Parathyroid adenoma (tissue), 2 donors: ENCODE measurements at regions not wholly inside any gene's neighbourhood (a gene's known extent, or its start where the extent isn't known, plus 50 kb on each side); places are given as distances from the start of the nearest gene placed in this dataset.

ENCODE experiments used
- H2AFZ ChIP-seq: fragments of 300-600 bp; sonication (generic); one replicate; pipeline ENCODE4 v1.7.0; 2017; ENCODE audit warnings: antibody characterized with exemption, mild to moderate bottlenecking
- H3K27ac ChIP-seq: fragments of 300-600 bp; sonication (generic); one replicate; pipeline ENCODE4 v1.7.0; 2017
- H3K27me3 ChIP-seq: fragments of 300-600 bp; sonication (generic); one replicate; pipeline ENCODE4 v1.7.0; 2017; ENCODE audit warnings: low read length; ENCODE audit not compliant: control insufficient read depth, insufficient read depth
- H3K36me3 ChIP-seq: fragments of 300-600 bp; sonication (generic); one replicate; pipeline ENCODE4 v1.7.0; 2017; ENCODE audit warnings: low read length; ENCODE audit not compliant: control insufficient read depth, insufficient read depth
- H3K4me1 ChIP-seq: fragments of 300-600 bp; sonication (generic); one replicate; pipeline ENCODE4 v1.7.0; 2017; ENCODE audit warnings: control low read depth
- H3K4me2 ChIP-seq: fragments of 300-600 bp; sonication (generic); one replicate; pipeline ENCODE4 v1.7.0; 2017; ENCODE audit warnings: low read length
- H3K4me3 ChIP-seq: fragments of 300-600 bp; sonication (generic); one replicate; pipeline ENCODE4 v1.7.0; 2017; ENCODE audit warnings: low read depth, low read length
- H3K79me2 ChIP-seq: fragments of 300-600 bp; sonication (generic); one replicate; pipeline ENCODE4 v1.7.0; 2017; ENCODE audit warnings: control low read depth
- H3K9ac ChIP-seq: fragments of 300-600 bp; sonication (generic); one replicate; pipeline ENCODE4 v1.7.0; 2017; ENCODE audit warnings: mild to moderate bottlenecking
- H3K9me3 ChIP-seq: fragments of 300-600 bp; sonication (generic); one replicate; pipeline ENCODE4 v1.7.0; 2017; ENCODE audit warnings: low read length; ENCODE audit not compliant: control insufficient read depth
- CTCF ChIP-seq: fragments of 300-600 bp; sonication (generic); IDR thresholded peaks from one replicate; pipeline ENCODE4 v1.7.0; 2017; ENCODE audit warnings: antibody characterized with exemption, mild to moderate bottlenecking
- donor health status: primary hyperparathyroidism.

GRCh38 chr2:219769090-219769910 lies 141.9 kb downstream of the SLC4A3 start:
- H3K36me3 ChIP-seq = no peaks in the 10 kb centered on the region
- H3K4me3 ChIP-seq = no peak overlapping the region
- no peaks in the 10 kb centered on the region for H3K4me1 ChIP-seq
- H3K27ac ChIP-seq = no peak overlapping the region
- no peak overlapping the region for H2AFZ ChIP-seq
- H3K4me2 ChIP-seq = no peak overlapping the region
- H3K79me2 ChIP-seq = no peaks in the 10 kb centered on the region
- TF ChIP-seq CTCF = no peak
- no peaks in the 10 kb centered on the region for H3K9me3 ChIP-seq
- H3K9ac ChIP-seq = no peak overlapping the region
- no peaks in the 10 kb centered on the region for H3K27me3 ChIP-seq

- no peaks in the 10 kb centered on the region for H3K79me2 ChIP-seq
- no peaks in the 10 kb centered on the region for H3K36me3 ChIP-seq
- H3K27me3 ChIP-seq = no peaks in the 10 kb centered on the region
- H3K9ac ChIP-seq = no peak overlapping the region
- H3K4me2 ChIP-seq = no peak overlapping the region
- no peak for TF ChIP-seq CTCF
- H3K27ac ChIP-seq = no peak overlapping the region
- no peaks in the 10 kb centered on the region for H3K9me3 ChIP-seq
- H3K4me1 ChIP-seq = no peaks in the 10 kb centered on the region
- H2AFZ ChIP-seq = no peak overlapping the region
- H3K4me3 ChIP-seq = no peak overlapping the region
Observed at GRCh38 chr2:219772103-219772635, 144.7 kb downstream of the SLC4A3 start.

GRCh38 chr2:219772697-219773096 lies 145.3 kb downstream of the SLC4A3 start:
- TF ChIP-seq CTCF = no peak
- no peaks in the 10 kb centered on the region for H3K4me1 ChIP-seq
- H3K79me2 ChIP-seq = no peaks in the 10 kb centered on the region

GRCh38 chr2:219775506-219775905 lies 148.1 kb downstream of the SLC4A3 start:
- no peaks in the 10 kb centered on the region for H3K27me3 ChIP-seq
- TF ChIP-seq CTCF = no peak
- H3K36me3 ChIP-seq = no peaks in the 10 kb centered on the region
- H3K79me2 ChIP-seq = no peaks in the 10 kb centered on the region
- no peaks in the 10 kb centered on the region for H3K9me3 ChIP-seq
- H3K4me2 ChIP-seq = no peak overlapping the region
- H3K9ac ChIP-seq = no peak overlapping the region
- no peak overlapping the region for H2AFZ ChIP-seq
- no peak overlapping the region for H3K27ac ChIP-seq
- no peaks in the 10 kb centered on the region for H3K4me1 ChIP-seq
- no peak overlapping the region for H3K4me3 ChIP-seq

More at GRCh38 chr2:219772697-219773096, 145.3 kb downstream of the SLC4A3 start:
- no peaks in the 10 kb centered on the region for H3K36me3 ChIP-seq
- H3K4me2 ChIP-seq = no peak overlapping the region
- no peak overlapping the region for H2AFZ ChIP-seq
- no peak overlapping the region for H3K27ac ChIP-seq
- no peak overlapping the region for H3K4me3 ChIP-seq
- no peak overlapping the region for H3K9ac ChIP-seq
- H3K27me3 ChIP-seq = no peaks in the 10 kb centered on the region
- H3K9me3 ChIP-seq = no peaks in the 10 kb centered on the region
